ENCODE measurements at regions not wholly inside any gene's neighbourhood (a gene's known extent, or its start where the extent isn't known, plus 50 kb on each side); places are given as distances from the start of the nearest gene placed in this dataset.
"Not testable (repeated sequence)": the region's sequence is repeated elsewhere in the genome, so short reads cannot be mapped to it uniquely, and the experiment has no call there.

GRCh38 chr3:81837071-81837593, 75.7 kb upstream of the GBE1 start:
- ATAC-seq (ENCODE audit: insufficient number of reproducible peaks, low FRiP score, low read depth) (no peak), DNase-seq (ENCODE audit: low spot score) (no peak)
- Histone ChIP-seq H3K4me3 (no peak overlapping the region), H3K36me3 (no peaks in the 10 kb centered on the region), H3K27me3 (replicated peaks; ENCODE audit: insufficient read depth) (no peaks in the 10 kb centered on the region), H3K4me1 (ENCODE audit: control insufficient read depth in 1 of 2, low read depth in 2 of 2) (peaks cover 9 to 11% of the 10 kb centered on the region in 2 donors), H3K9me3 (no peaks in the 10 kb centered on the region), H3K27ac (no peak overlapping the region)
- TF ChIP-seq CTCF (IDR thresholded peaks at IDR 0.05): no peak

DNA sequence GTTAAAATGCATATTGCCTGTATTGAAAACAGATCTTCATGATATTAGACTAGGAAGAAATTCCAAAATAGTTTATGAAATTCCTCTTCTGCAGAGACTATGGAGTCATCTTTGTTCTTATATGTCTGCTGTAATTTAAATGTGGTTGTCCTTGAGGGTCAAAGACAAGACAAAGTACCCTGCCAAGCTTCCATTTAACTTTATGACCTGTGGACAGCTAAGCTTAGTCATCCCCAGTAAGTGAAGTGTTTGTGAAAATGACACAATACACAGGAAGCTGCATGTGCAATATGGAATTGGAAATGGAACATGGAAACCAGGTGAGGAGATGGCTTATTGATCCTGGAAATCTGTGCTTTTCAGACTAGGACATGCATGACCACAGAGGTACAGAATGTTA, 68.5 kb upstream of the GBE1 start:
- Histone ChIP-seq H3K4me3 (no peak overlapping the region), H3K4me1 (ENCODE audit: control insufficient read depth in 1 of 2, low read depth in 2 of 2) (no peaks in the 10 kb centered on the region), H3K9me3 (no peaks in the 10 kb centered on the region), H3K27ac (no peak overlapping the region), H3K36me3 (no peaks in the 10 kb centered on the region), H3K27me3 (replicated peaks; ENCODE audit: insufficient read depth) (no peaks in the 10 kb centered on the region)
- no peak for TF ChIP-seq CTCF (IDR thresholded peaks at IDR 0.05)
- ATAC-seq (ENCODE audit: insufficient number of reproducible peaks, low FRiP score, low read depth): no peak
- DNase-seq (ENCODE audit: low spot score): no peak

- DNase-seq (ENCODE audit: low spot score); H3K36me3 ChIP-seq: not testable (repeated sequence)
These were observed 67.8 kb upstream of the GBE1 start for GRCh38 chr3:81829272-81829671.

DNA sequence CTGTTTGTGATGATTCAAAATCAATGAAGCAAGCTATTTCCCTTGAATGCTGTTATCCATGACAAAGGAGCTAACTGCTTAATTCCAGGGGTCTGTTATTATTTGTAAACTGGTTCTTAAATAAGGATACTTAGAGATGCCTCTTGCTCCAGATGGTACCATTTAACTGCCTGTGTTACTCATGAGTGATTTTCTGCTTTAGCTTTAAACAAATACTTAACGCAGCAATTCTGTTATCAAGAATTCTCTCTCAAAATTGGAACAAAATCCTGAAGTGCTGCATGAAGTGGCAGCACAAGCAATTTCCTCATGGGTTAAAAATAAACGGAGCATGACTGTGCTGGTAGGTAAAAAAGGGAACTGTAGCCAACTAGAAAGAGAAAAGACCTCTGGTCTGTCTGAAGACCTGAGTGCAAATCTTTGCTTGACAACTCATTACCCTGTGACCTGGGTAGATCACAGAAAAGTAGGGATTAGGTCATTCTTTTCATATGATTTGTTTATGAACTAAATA, 62.5 kb upstream of the GBE1 start:
- ATAC-seq (ENCODE audit: insufficient number of reproducible peaks, low FRiP score, low read depth) (no peak), DNase-seq (ENCODE audit: low spot score) (no peak)
- no peak overlapping the region for H3K27ac ChIP-seq
- no peaks in the 10 kb centered on the region for H3K36me3 ChIP-seq
- H3K9me3 ChIP-seq: peaks cover 4% of the 10 kb centered on the region
- no peaks in the 10 kb centered on the region for H3K27me3 ChIP-seq (replicated peaks; ENCODE audit: insufficient read depth)
- H3K4me3 ChIP-seq: peak overlapping the region; percentile 9
- TF ChIP-seq CTCF (IDR thresholded peaks at IDR 0.05): no peak
- H3K4me1 ChIP-seq (ENCODE audit: control insufficient read depth in 1 of 2, low read depth in 2 of 2): peaks cover 0 to 4% of the 10 kb centered on the region in 2 donors

More at GRCh38 chr3:81829272-81829671, 67.8 kb upstream of the GBE1 start:
- not testable (repeated sequence) for H3K27ac ChIP-seq; H3K27me3 ChIP-seq (replicated peaks; ENCODE audit: insufficient read depth); H3K4me1 ChIP-seq (ENCODE audit: control insufficient read depth in 1 of 2, low read depth in 2 of 2); H3K9me3 ChIP-seq; ATAC-seq (ENCODE audit: insufficient number of reproducible peaks, low FRiP score, low read depth); H3K4me3 ChIP-seq

- ATAC-seq (ENCODE audit: insufficient number of reproducible peaks, low FRiP score, low read depth): no peak
- no peaks in the 10 kb centered on the region for H3K27me3 ChIP-seq (replicated peaks; ENCODE audit: insufficient read depth)
- no peak overlapping the region for H3K27ac ChIP-seq
- no peak for DNase-seq (ENCODE audit: low spot score)
- TF ChIP-seq CTCF (IDR thresholded peaks at IDR 0.05): no peak
- peaks cover 0 to 4% of the 10 kb centered on the region in 2 donors for H3K4me1 ChIP-seq (ENCODE audit: control insufficient read depth in 1 of 2, low read depth in 2 of 2)
- H3K4me3 ChIP-seq: no peak overlapping the region
- peaks cover 4% of the 10 kb centered on the region for H3K9me3 ChIP-seq
- no peaks in the 10 kb centered on the region for H3K36me3 ChIP-seq
These were observed 61.6 kb upstream of the GBE1 start for GRCh38 chr3:81823086-81823485.

All from thoracic aorta (tissue), 2 donors.